DND-41 (cell line): ENCODE measurements at regions not wholly inside any gene's neighbourhood (a gene's known extent, or its start where the extent isn't known, plus 50 kb on each side); places are given as distances from the start of the nearest gene placed in this dataset.

Experiments used
- ATAC-seq: fragments of 200-7000 bp; cut with Tn5 transposase; 3 replicates; pipeline ENCODE4 v1.9.1; 2021; ENCODE audit warnings: low read depth; ENCODE audit not compliant: insufficient read depth
- DNase-seq: peaks from one replicate; pipeline ENCODE4 v3.0.0-alpha.2; 2020
- H2AFZ ChIP-seq: 2 replicates; pipeline ENCODE4 v1.6.0; 2012; ENCODE audit warnings: low read depth, low read length
- H3K27ac ChIP-seq: 2 replicates; pipeline ENCODE4 v1.5.1; 2012; ENCODE audit warnings: low read length, inconsistent platforms
- H3K27me3 ChIP-seq: fragments of 200-600 bp; sonication (generic); 2 replicates; pipeline ENCODE4 v1.6.0; 2012; ENCODE audit warnings: low read length, mild to moderate bottlenecking, inconsistent platforms; ENCODE audit not compliant: insufficient read depth, poor library complexity
- H3K36me3 ChIP-seq: 2 replicates; pipeline ENCODE4 v1.5.1; 2012; ENCODE audit warnings: low read length, inconsistent platforms; ENCODE audit not compliant: insufficient read depth
- H3K4me1 ChIP-seq: 2 replicates; pipeline ENCODE4 v1.5.1; 2012; ENCODE audit warnings: mild to moderate bottlenecking, low read length; ENCODE audit not compliant: insufficient read depth
- H3K4me2 ChIP-seq: 2 replicates; pipeline ENCODE4 v1.6.0; 2012; ENCODE audit warnings: mild to moderate bottlenecking, moderate library complexity, low read length, inconsistent platforms; ENCODE audit not compliant: insufficient read depth
- H3K4me3 ChIP-seq, 2 experiments: fragments of 200-600 bp in 1 of 2; shearing (Covaris generic) in 1 of 2; 2 replicates each; pipeline ENCODE4 v1.5.1; 2012 to 2016; ENCODE audit warnings: inconsistent platforms in 2 of 2, low read length in 2 of 2, mild to moderate bottlenecking in 2 of 2, low read depth in 1 of 2, moderate library complexity in 1 of 2
- H3K79me2 ChIP-seq: 2 replicates; pipeline ENCODE4 v1.6.0; 2012; ENCODE audit warnings: low read length, inconsistent platforms; ENCODE audit not compliant: insufficient read depth
- H3K9ac ChIP-seq: 2 replicates; pipeline ENCODE4 v1.6.0; 2012; ENCODE audit warnings: low read depth, mild to moderate bottlenecking, inconsistent platforms, low read length, moderate library complexity
- H3K9me3 ChIP-seq: 2 replicates; pipeline ENCODE4 v1.5.1; 2012; ENCODE audit warnings: low read length, moderate library complexity, mild to moderate bottlenecking, inconsistent platforms; ENCODE audit not compliant: insufficient read depth, severe bottlenecking
- H4K20me1 ChIP-seq: 2 replicates; pipeline ENCODE4 v1.6.0; 2012; ENCODE audit warnings: low read length; ENCODE audit not compliant: insufficient read depth
- EZH2 ChIP-seq: IDR thresholded peaks from 3 replicates; pipeline ENCODE4 v1.6.1; 2012; ENCODE audit warnings: borderline replicate concordance, low read depth, mild to moderate bottlenecking, moderate library complexity, low read length, inconsistent platforms; ENCODE audit not compliant: severe bottlenecking
- TF ChIP-seq, protein P1 (sequence below): IDR thresholded peaks from 2 replicates; pipeline ENCODE4 v1.5.1; 2012; ENCODE audit warnings: borderline replicate concordance, low read length, moderate library complexity, mild to moderate bottlenecking; ENCODE audit not compliant: poor library complexity, severe bottlenecking; ENCODE audit errors: extremely low read depth

DNA sequence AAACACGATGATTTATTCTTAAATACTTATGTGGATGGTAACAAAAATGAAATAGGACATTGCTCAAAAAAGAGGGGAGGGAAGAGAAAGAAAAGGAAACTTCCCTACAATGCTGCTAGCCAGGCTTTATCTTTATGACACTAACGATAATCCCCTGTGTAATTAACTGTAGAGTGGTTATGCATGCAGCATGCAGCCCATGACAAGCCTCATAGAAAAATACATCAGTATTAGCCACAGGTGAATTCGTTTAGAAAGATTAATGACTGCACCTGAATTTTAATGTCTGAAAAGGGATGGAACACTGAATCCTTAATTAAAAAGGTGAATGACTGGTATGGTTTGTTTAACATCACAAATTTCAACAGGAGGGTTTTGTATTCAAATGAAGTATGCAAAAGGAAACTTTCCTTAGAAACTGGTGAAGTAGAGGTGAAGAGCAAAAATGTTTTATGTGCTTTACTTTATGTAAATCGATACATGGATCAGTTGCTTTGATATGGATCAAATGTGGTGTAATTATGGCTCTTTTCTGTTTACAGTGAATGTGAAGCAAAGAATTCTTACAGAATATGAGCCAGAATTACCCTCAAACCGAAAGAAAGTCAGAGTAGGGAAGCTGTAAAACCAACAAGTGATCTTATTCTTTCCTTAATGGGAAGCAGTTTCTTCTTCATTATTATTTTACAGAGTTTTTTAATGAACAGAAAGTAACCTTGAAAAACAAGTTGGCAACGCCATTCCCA, 569.6 kb upstream of the ADGRL2 start:
- ATAC-seq (no peak), DNase-seq (no peak)
- Histone ChIP-seq H3K4me1 (no peaks in the 10 kb centered on the region), H3K36me3 (no peaks in the 10 kb centered on the region), H3K4me2 (no peak overlapping the region), H2AFZ (no peak overlapping the region), H3K79me2 (no peaks in the 10 kb centered on the region), H3K27ac (no peak overlapping the region), H3K4me3 (no peak overlapping the region), H3K9me3 (no peaks in the 10 kb centered on the region), H3K9ac (no peak overlapping the region), H3K27me3 (no peaks in the 10 kb centered on the region), H4K20me1 (no peaks in the 10 kb centered on the region)
- TF ChIP-seq, protein P1, sequence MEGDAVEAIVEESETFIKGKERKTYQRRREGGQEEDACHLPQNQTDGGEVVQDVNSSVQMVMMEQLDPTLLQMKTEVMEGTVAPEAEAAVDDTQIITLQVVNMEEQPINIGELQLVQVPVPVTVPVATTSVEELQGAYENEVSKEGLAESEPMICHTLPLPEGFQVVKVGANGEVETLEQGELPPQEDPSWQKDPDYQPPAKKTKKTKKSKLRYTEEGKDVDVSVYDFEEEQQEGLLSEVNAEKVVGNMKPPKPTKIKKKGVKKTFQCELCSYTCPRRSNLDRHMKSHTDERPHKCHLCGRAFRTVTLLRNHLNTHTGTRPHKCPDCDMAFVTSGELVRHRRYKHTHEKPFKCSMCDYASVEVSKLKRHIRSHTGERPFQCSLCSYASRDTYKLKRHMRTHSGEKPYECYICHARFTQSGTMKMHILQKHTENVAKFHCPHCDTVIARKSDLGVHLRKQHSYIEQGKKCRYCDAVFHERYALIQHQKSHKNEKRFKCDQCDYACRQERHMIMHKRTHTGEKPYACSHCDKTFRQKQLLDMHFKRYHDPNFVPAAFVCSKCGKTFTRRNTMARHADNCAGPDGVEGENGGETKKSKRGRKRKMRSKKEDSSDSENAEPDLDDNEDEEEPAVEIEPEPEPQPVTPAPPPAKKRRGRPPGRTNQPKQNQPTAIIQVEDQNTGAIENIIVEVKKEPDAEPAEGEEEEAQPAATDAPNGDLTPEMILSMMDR: no peak
- no peak for TF ChIP-seq EZH2

DNA sequence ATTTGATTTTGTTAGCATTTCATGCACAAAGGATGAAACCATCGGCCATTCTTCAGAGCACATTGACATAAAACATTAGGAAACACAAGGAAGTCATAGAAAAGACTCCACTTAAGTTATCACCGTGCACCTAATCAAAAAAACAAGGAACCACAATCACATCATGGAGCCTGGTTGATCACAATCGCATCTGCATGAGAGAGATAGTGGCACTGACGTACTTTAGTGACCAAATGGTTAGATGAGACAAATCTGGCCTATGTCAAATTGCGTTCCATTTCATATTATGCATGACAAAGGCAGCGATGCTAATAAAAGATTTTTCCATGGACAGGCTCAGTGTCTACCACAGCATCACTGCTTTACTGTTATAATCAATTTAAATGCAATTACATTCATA, 571.8 kb upstream of the ADGRL2 start:
- no peak overlapping the region for H3K9ac ChIP-seq
- no peak overlapping the region for H3K27ac ChIP-seq
- ATAC-seq: no peak

DNA sequence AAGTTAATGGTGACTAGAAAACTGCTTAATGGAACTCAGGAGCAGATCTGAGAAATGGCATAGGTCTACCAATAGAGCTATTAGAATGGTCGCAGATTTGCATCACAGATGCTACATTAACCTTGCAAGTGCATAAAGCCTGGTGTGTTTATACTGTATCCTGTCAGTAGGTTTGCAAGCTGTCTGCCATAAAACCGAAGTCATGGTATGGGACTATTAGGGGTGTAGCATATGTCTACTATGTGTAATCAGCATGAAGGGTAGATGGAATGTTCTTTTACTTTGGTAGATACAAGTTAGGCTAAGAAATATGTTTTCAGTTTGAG, 574.2 kb upstream of the ADGRL2 start:
- H3K4me1 ChIP-seq: no peaks in the 10 kb centered on the region
- TF ChIP-seq EZH2: no peak
- TF ChIP-seq, protein P1: no peak
- H3K4me2 ChIP-seq: no peak overlapping the region
- ATAC-seq (no peak), DNase-seq (no peak)
- H3K4me3 ChIP-seq: no peak overlapping the region
- H3K9ac ChIP-seq: no peak overlapping the region
- no peaks in the 10 kb centered on the region for H4K20me1 ChIP-seq
- no peaks in the 10 kb centered on the region for H3K36me3 ChIP-seq
- no peak overlapping the region for H2AFZ ChIP-seq
- H3K9me3 ChIP-seq: peaks cover 2% of the 10 kb centered on the region
- H3K27ac ChIP-seq: no peak overlapping the region
- no peaks in the 10 kb centered on the region for H3K79me2 ChIP-seq
- H3K27me3 ChIP-seq: no peaks in the 10 kb centered on the region

More for the DNA sequence above, 571.8 kb upstream of the ADGRL2 start:
- no peak overlapping the region for H3K4me2 ChIP-seq
- H3K27me3 ChIP-seq: no peaks in the 10 kb centered on the region
- TF ChIP-seq EZH2: no peak
- TF ChIP-seq, protein P1: no peak
- no peak overlapping the region for H2AFZ ChIP-seq
- no peaks in the 10 kb centered on the region for H3K9me3 ChIP-seq
- H3K36me3 ChIP-seq: no peaks in the 10 kb centered on the region
- H3K79me2 ChIP-seq: no peaks in the 10 kb centered on the region
- DNase-seq: no peak
- no peaks in the 10 kb centered on the region for H3K4me1 ChIP-seq
- H3K4me3 ChIP-seq: no peak overlapping the region
- H4K20me1 ChIP-seq: no peaks in the 10 kb centered on the region
